ENCODE measurements at regions not wholly inside any gene's neighbourhood (a gene's known extent, or its start where the extent isn't known, plus 50 kb on each side); places are given as distances from the start of the nearest gene placed in this dataset.

DNA sequence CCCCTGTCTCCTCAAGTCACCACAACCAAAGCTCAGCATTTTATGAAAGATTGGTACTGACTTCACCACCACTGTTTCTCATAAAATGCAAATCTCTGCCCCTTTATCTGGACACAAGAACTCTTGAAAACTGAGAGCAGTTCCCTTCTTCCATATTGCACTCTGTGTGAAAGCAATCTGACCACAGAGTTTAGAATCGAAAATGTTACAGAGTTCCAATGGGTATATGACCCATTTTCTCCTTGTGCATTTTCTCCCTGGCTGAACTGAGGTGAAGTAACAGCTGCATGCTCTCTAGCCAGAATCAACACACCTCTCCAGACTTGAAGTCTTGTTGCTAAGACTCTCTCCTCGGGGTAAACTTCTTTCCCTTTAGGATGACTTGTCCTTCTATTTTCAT, 111.0 kb upstream of the PLCXD3 start:
- no peak for TF ChIP-seq POLR2A (IDR thresholded peaks at IDR 0.05; ENCODE audit: low read length)
- no peak for TF ChIP-seq GATA1 (IDR thresholded peaks at IDR 0.05; ENCODE audit: low read depth, low read length)
